Skin epidermis (tissue), 12 donors: ENCODE measurements at regions not wholly inside any gene's neighbourhood (a gene's known extent, or its start where the extent isn't known, plus 50 kb on each side); places are given as distances from the start of the nearest gene placed in this dataset.
A peak's percentile ranks its signal among the peaks of the same experiment; 100 is the strongest.
"Not testable (repeated sequence)": the region's sequence is repeated elsewhere in the genome, so short reads cannot be mapped to it uniquely, and the experiment has no call there.

ENCODE experiments used
- H3K27ac ChIP-seq, 21 experiments: fragments of 200-600 bp; sonication (generic) in 11 of 21; one replicate each; pipeline ENCODE4 v1.5.0; 2020; ENCODE audit warnings: mild to moderate bottlenecking in 3 of 21, inconsistent platforms in 2 of 21, moderate library complexity in 2 of 21
- H3K4me3 ChIP-seq, 7 experiments: fragments of 200-600 bp; sonication (generic) in 2 of 7; one replicate each; pipeline ENCODE4 v1.5.0; 2020; ENCODE audit warnings: inconsistent platforms in 2 of 7, mild to moderate bottlenecking in 2 of 7, moderate library complexity in 1 of 7

DNA sequence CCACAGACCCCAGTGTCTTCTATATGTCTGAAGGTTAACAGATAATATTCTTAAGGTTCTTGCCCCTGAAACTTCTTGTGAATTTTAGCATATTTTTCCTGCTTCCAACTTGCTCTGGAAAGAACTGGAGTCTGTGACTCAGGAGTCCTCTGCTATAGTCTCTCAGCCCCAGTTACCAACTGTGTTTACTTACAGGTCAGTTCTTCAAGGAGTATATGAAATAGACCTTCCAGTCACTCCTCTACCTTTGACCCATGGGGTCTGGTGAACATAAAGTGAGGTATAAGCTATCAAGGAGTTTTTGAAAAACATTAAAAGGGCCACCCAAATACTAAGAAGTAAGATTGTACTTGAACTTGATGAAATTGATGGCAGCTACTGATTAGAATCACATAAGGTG lies 139.2 kb upstream of the ROPN1 start:
- Histone ChIP-seq H3K4me3 (no peak overlapping the region), H3K27ac (peak overlapping the region in 1 of 21 experiments; percentile 34)

GRCh38 chr3:124131580-124131979 lies 139.7 kb upstream of the ROPN1 start:
- peak overlapping the region in 1 of 21 experiments; percentile 34 for H3K27ac ChIP-seq
- no peak overlapping the region for H3K4me3 ChIP-seq

DNA sequence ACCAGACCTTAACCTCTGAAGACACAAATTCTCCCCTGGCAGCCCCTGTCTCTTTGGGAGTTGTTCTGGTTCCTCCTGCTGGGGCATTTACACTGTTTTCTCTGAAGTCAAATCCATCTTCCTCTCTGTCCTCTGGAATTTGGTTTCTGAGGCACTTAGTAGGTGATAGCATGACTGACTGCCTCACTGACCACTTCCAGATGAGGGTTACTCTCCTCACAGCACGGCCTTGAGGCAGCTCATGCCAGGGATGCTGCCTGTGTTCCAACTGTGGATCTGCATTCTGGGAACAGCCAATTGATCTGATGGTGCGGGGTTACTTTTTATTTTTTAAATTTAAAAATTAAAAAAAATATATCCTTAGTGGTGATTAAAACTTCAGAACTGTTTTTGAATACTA lies 140.9 kb upstream of the ROPN1 start:
- H3K4me3 ChIP-seq = no peak overlapping the region
- H3K27ac ChIP-seq = no peak overlapping the region

DNA sequence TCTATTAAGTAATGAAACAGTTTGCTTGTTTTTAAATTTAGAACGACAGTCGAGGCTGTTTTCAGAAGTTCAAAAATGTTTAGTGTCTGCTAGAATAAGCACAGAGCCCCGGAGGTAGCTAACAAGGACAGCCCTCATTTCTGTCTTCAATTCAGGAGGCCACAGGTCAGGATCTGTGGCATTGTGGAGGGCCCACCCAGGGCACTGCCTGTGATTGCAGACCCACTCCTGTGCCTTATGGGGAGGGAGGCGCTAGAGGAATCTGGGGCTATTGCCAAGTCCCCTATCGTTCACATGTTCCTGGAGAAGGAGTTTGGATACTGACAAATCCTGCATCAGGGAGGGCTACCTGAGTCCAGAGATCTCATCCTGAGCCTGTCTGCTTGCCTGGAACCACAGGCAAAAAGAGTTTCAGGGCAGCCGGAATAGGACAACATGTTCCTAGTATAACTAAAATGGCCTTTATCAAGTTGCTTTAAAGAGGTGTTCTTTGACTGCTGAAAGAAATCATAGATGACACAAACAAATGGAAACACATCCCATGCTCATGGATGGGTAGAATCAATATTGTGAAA lies 141.5 kb upstream of the ROPN1 start:
- no peak overlapping the region for H3K4me3 ChIP-seq
- H3K27ac ChIP-seq = no peak overlapping the region

GRCh38 chr3:124137216-124137615 lies 145.3 kb upstream of the ROPN1 start:
- Histone ChIP-seq H3K4me3 (no peak overlapping the region), H3K27ac (no peak overlapping the region)

GRCh38 chr3:124138148-124138547 lies 146.2 kb upstream of the ROPN1 start:
- no peak overlapping the region for H3K4me3 ChIP-seq
- H3K27ac ChIP-seq = no peak overlapping the region

DNA sequence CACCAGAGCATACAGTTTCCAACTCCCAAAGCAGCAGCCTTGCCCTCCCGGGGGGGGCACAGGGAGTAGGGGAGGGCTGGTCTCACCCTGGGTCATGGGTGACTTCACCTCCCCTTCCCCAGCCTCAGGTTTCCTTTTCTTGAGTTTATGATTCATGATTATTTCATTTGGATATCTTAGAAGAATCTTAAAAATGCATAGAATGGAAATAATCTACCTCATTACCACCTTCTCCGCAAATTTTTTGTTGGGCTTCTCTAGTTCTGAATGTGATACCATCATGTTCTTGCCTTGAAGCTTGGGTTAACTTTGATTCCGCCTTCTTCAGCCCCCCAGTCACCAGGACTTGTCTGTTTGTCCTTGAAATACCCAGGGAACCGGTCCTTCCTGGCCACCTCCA lies 148.8 kb upstream of the ROPN1 start:
- no peak overlapping the region for H3K4me3 ChIP-seq
- H3K27ac ChIP-seq = no peak overlapping the region

- Histone ChIP-seq H3K4me3 (no peak overlapping the region), H3K27ac (no peak overlapping the region)
These were observed 150.6 kb upstream of the ROPN1 start for GRCh38 chr3:124142389-124142970.

DNA sequence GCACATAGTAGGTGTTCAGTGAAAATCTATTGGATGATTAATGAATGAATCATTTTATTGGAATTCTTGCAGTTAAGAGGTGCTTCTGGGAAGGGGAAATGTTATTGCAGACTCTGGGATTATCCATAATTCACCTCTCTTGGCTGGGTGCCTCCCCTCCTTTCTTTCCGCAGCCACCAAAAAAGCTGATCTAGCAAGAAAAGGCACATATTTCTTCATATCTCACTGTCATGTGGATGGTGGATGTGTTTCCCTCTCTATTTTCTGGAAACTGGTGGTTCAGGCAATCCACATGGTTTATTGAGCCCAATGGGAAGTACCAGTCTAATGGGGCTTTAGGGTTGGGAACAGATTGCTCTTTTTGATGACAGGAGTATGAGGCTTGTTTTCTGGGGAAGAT lies 151.1 kb upstream of the ROPN1 start:
- Histone ChIP-seq H3K4me3 (no peak overlapping the region), H3K27ac (no peak overlapping the region)

DNA sequence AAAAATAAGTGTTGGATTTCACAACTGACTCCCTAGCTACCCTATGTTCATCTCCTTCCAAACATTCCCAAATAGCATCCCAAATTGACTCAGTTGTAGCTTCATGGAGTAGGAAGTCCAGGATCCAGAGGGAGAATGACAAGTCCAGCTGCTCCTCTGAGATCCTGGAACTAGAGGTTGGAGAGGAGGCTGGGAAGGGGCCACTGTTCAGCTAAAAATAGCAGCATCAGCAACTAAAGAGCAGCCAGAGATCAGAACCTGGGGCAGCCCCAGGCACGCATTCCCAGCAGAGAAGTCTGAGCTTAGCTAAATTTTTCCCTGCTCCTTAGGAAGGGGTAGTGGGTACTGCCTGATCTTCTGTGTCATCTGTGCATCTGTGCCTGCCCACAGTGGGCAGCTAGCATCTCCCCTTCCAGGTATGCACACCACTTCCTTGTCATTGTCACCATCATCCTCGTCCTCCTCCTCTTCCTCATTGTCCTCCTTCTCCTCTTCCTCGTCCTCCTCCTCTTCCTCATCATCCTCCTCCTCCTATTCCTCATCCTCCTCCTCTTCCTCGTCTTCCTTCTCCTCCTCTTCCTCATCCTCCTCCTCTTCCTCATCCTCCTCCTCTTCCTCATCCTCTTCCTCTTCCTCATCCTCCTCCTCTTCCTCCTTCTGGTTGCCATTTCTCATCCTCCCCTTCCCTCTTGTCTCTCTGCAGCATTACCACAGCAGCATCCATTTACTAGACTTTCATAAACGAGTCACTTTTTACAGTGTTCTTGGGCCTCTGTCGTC lies 152.3 kb upstream of the ROPN1 start:
- no peak overlapping the region for H3K27ac ChIP-seq
- H3K4me3 ChIP-seq = no peak overlapping the region

- no peak overlapping the region for H3K27ac ChIP-seq
- H3K4me3 ChIP-seq = no peak overlapping the region
These were observed 155.5 kb upstream of the ROPN1 start for GRCh38 chr3:124147429-124147828.

GRCh38 chr3:124147946-124148345 lies 156.0 kb upstream of the ROPN1 start:
- Histone ChIP-seq H3K4me3 (no peak overlapping the region), H3K27ac (no peak overlapping the region)

DNA sequence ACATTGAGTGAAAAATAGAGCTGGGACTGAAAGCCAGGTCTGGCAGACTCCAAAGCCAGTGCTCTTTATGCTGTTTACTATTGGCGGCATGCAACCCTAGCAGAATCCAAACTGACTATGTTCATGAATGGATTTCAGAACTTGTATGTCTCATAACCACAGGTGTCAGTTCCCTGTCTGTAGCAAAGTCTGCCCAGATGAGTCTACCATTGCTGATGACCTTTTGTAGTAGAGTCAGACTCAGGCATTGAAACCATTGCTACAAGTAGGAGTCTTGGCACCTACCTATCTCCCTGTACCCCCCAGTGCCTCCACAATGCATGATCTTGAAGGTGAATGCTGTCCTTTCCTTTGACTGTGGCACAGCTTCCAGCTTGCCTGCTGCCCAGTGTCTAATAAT lies 157.2 kb upstream of the ROPN1 start:
- H3K27ac ChIP-seq = no peak overlapping the region
- no peak overlapping the region for H3K4me3 ChIP-seq

GRCh38 chr3:124149771-124150170 lies 157.8 kb upstream of the ROPN1 start:
- Histone ChIP-seq H3K4me3 (no peak overlapping the region), H3K27ac (no peak overlapping the region)

- H3K4me3 ChIP-seq, H3K27ac ChIP-seq: not testable (repeated sequence)
These were observed 161.0 kb upstream of the ROPN1 start for GRCh38 chr3:124152891-124153290.

DNA sequence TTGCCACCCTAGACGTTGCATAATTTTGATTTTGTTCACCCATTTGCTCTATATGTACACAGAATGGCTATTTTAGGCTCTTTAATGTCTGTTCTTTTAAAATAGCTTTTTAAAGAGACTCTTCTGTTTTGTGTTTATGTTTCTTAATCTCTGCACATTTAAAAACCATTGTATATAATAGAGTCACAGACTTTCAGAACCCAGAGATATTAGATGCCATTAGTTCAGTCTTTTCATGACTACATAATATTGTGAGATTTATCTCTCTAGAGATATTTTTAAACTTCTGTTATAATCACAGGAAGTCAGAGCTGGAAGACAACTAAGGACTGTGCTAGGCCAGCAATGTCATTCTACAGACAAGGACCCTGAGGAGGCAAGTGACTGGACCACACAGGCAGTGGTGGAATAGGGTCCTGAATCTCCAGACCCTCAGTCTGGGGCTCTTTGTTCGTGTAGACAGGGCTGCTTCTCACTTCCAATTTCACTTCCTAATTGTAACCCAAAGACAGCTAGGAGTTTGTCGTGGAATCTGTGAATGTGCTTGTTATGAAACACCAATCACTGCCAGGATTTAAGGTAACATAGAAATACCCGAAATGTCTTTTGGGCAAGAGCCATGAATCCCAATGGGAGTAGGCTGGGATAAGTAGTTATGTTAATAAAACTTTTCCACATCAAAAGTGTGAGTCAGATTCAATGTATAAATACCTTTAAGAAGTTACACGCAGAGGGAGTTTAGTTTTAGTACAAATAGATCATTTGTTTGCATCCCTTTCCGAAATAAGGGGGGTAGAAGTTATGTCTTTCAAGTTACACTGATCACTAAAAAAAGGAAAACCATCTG lies 165.2 kb upstream of the ROPN1 start:
- Histone ChIP-seq H3K27ac (no peak overlapping the region), H3K4me3 (no peak overlapping the region)

DNA sequence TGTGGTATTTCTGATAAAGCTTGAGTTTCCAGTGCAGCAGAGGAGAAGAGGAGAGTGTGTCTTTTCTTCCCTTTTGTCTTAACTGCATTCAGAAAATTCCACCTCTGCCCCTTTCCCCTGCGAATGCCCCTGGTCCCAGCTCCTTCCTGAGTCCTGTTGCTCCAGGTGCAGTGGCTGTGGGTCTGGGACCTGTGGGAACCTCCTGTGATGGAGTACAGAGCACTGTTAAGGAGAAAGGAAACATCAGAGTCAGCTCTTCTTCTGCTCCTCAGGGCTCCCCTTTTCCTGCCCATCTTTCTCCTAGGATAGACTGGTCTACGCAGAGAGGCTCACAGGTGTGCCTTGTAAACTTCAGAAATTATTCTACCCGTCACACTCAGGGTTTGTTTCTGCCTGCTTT lies 165.8 kb upstream of the ROPN1 start:
- H3K4me3 ChIP-seq = no peak overlapping the region
- H3K27ac ChIP-seq = no peak overlapping the region

DNA sequence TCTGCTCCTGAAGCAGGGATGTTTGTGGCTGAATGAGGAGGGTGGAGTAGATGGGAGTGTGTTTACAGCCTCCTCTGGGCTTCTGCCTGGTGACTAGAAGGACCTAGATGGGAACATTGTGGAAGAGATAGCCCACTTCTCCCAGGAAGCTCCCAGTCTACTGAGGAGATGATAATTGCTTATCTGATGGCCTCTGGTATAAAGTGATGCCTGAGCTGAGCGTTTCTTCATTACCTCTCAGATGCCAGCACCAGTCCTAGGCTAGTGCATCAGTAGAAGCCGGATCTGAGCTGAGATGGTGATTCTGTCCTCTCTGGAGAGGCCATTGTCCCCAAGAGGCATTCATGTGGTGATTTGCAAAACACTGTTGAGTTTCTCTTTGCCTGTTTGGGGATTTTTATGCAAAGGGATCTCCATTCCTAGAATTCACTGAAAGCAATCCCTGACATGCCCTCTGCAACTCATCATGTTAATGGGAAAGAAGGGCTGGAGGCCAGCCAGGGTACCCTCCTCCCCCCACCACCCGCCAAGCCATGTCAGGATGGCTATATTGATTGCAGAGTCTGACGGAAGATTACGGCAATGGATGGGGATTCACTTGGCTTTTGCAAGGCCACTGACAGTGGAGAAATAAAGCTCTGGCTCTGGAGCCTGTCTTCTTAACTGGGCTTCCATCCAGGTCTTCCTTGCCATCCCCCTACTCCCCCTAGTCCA lies 166.4 kb upstream of the ROPN1 start:
- H3K27ac ChIP-seq = no peak overlapping the region
- no peak overlapping the region for H3K4me3 ChIP-seq

GRCh38 chr3:124161448-124161847 lies 169.5 kb upstream of the ROPN1 start:
- Histone ChIP-seq H3K27ac (no peak overlapping the region), H3K4me3 (no peak overlapping the region)

- Histone ChIP-seq H3K27ac (no peak overlapping the region), H3K4me3 (no peak overlapping the region)
These were observed 171.8 kb upstream of the ROPN1 start for GRCh38 chr3:124163689-124164088.
